Neural progenitor cell (in vitro differentiated cells): ENCODE measurements at regions not wholly inside any gene's neighbourhood (a gene's known extent, or its start where the extent isn't known, plus 50 kb on each side); places are given as distances from the start of the nearest gene placed in this dataset.

Source experiments
- DNase-seq: peaks from one replicate; pipeline ENCODE4 v3.0.0-alpha.2; 2016; ENCODE audit warnings: low spot score
- H2AFZ ChIP-seq: fragments of 200-600 bp; sonication (generic); replicated peaks from 2 replicates; pipeline ENCODE4 v1.6.1; 2016; ENCODE audit warnings: antibody characterized with exemption
- H3F3A ChIP-seq: fragments of 200-600 bp; sonication (generic); 2 replicates; pipeline ENCODE4 v1.6.1; 2016; ENCODE audit warnings: antibody characterized with exemption, low read depth
- H3K27ac ChIP-seq: fragments of 200-600 bp; sonication (generic); 2 replicates; pipeline ENCODE4 v1.5.1; 2016; ENCODE audit warnings: mild to moderate bottlenecking
- H3K27me3 ChIP-seq: fragments of 200-600 bp; sonication (generic); 2 replicates; pipeline ENCODE4 v1.6.1; 2016; ENCODE audit warnings: mild to moderate bottlenecking, moderate library complexity
- H3K36me3 ChIP-seq: fragments of 200-600 bp; sonication (generic); 2 replicates; pipeline ENCODE4 v1.5.1; 2016
- H3K4me1 ChIP-seq: fragments of 200-600 bp; sonication (generic); 2 replicates; pipeline ENCODE4 v1.6.1; 2016; ENCODE audit warnings: mixed run types
- H3K4me2 ChIP-seq: fragments of 200-600 bp; sonication (generic); 2 replicates; pipeline ENCODE4 v1.6.1; 2016
- H3K4me3 ChIP-seq: fragments of 200-600 bp; sonication (generic); 2 replicates; pipeline ENCODE4 v1.5.1; 2016
- H3K79me2 ChIP-seq: fragments of 200-600 bp; sonication (generic); 2 replicates; pipeline ENCODE4 v1.6.1; 2016; ENCODE audit warnings: low read depth
- H3K9ac ChIP-seq: fragments of 200-600 bp; sonication (generic); 2 replicates; pipeline ENCODE4 v1.6.1; 2016
- H3K9me3 ChIP-seq: fragments of 200-600 bp; sonication (generic); 2 replicates; pipeline ENCODE4 v1.5.1; 2016; ENCODE audit warnings: low read depth
- H4K20me1 ChIP-seq: fragments of 200-600 bp; sonication (generic); 2 replicates; pipeline ENCODE4 v1.6.1; 2016; ENCODE audit warnings: low read depth
- H3K27ac Mint-ChIP-seq: 3 replicates; pipeline ENCODE4 v1.8.0; 2021; ENCODE audit warnings: mixed read lengths
- H3K27me3 Mint-ChIP-seq: 2 replicates; pipeline ENCODE4 v1.8.0; 2022; ENCODE audit warnings: low read depth, mild to moderate bottlenecking, inconsistent platforms, moderate library complexity, mixed read lengths; ENCODE audit not compliant: insufficient read depth
- H3K36me3 Mint-ChIP-seq: 3 replicates; pipeline ENCODE4 v1.8.0; 2021; ENCODE audit warnings: mixed read lengths
- H3K4me1 Mint-ChIP-seq: 3 replicates; pipeline ENCODE4 v1.8.0; 2021; ENCODE audit warnings: mixed read lengths
- H3K4me3 Mint-ChIP-seq: 3 replicates; pipeline ENCODE4 v1.8.0; 2021; ENCODE audit warnings: mild to moderate bottlenecking, moderate library complexity, mixed read lengths
- H3K9me3 Mint-ChIP-seq: 3 replicates; pipeline ENCODE4 v1.8.0; 2020; ENCODE audit warnings: mixed read lengths
- EZH2 ChIP-seq: fragments of 200-600 bp; sonication (generic); IDR thresholded peaks from 2 replicates; pipeline ENCODE4 v1.6.1; 2017; ENCODE audit warnings: antibody characterized with exemption, mild to moderate bottlenecking, moderate library complexity
- EZH2phosphoT487 ChIP-seq: fragments of 200-600 bp; sonication (generic); IDR thresholded peaks from 2 replicates; pipeline ENCODE4 v1.6.1; 2017; ENCODE audit warnings: antibody characterized with exemption
- TF ChIP-seq, protein P1 (sequence below): fragments of 200-600 bp; sonication (generic); IDR thresholded peaks from 2 replicates; pipeline ENCODE4 v1.5.1; 2017; ENCODE audit warnings: antibody characterized with exemption, mild to moderate bottlenecking

- no peaks in the 10 kb centered on the region for H3K27me3 ChIP-seq
- no peak overlapping the region for H3K4me2 ChIP-seq
- no peaks in the 10 kb centered on the region for H3K27me3 Mint-ChIP-seq
- H4K20me1 ChIP-seq, result no peaks in the 10 kb centered on the region
- H2AFZ ChIP-seq, result no peak overlapping the region
- no peak overlapping the region for H3K27ac ChIP-seq
- H3K9me3 Mint-ChIP-seq, result peaks cover 2% of the 10 kb centered on the region
- no peaks in the 10 kb centered on the region for H3K9me3 ChIP-seq
- no peaks in the 10 kb centered on the region for H3K36me3 ChIP-seq
- TF ChIP-seq EZH2phosphoT487, result no peak
- TF ChIP-seq, protein P1, sequence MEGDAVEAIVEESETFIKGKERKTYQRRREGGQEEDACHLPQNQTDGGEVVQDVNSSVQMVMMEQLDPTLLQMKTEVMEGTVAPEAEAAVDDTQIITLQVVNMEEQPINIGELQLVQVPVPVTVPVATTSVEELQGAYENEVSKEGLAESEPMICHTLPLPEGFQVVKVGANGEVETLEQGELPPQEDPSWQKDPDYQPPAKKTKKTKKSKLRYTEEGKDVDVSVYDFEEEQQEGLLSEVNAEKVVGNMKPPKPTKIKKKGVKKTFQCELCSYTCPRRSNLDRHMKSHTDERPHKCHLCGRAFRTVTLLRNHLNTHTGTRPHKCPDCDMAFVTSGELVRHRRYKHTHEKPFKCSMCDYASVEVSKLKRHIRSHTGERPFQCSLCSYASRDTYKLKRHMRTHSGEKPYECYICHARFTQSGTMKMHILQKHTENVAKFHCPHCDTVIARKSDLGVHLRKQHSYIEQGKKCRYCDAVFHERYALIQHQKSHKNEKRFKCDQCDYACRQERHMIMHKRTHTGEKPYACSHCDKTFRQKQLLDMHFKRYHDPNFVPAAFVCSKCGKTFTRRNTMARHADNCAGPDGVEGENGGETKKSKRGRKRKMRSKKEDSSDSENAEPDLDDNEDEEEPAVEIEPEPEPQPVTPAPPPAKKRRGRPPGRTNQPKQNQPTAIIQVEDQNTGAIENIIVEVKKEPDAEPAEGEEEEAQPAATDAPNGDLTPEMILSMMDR, result peak; percentile 69
- no peak for TF ChIP-seq EZH2
- H3K4me3 ChIP-seq, result no peak overlapping the region
- H3K4me3 Mint-ChIP-seq, result no peak overlapping the region
- H3K79me2 ChIP-seq, result no peaks in the 10 kb centered on the region
- no peak overlapping the region for H3K27ac Mint-ChIP-seq
- peaks cover 12% of the 10 kb centered on the region for H3K4me1 ChIP-seq
- peaks cover 11% of the 10 kb centered on the region for H3K4me1 Mint-ChIP-seq
- H3F3A ChIP-seq, result peaks cover 7% of the 10 kb centered on the region
- H3K9ac ChIP-seq, result no peak overlapping the region
- no peaks in the 10 kb centered on the region for H3K36me3 Mint-ChIP-seq
- peak; percentile 71 for DNase-seq
These were observed 89.2 kb upstream of the TMEM260 start for GRCh38 chr14:56490379-56490778.

- Histone ChIP-seq H3K9me3 (no peaks in the 10 kb centered on the region), H3K4me1 (peaks cover 12% of the 10 kb centered on the region), H3K36me3 (no peaks in the 10 kb centered on the region), H2AFZ (no peak overlapping the region), H3K79me2 (no peaks in the 10 kb centered on the region), H3K4me3 (no peak overlapping the region), H3F3A (peaks cover 7% of the 10 kb centered on the region), H3K27ac (no peak overlapping the region), H3K4me2 (peak overlapping the region; percentile 39), H4K20me1 (no peaks in the 10 kb centered on the region), H3K9ac (no peak overlapping the region), H3K27me3 (no peaks in the 10 kb centered on the region)
- peak overlapping the region; percentile 37 for H3K4me3 Mint-ChIP-seq
- no peaks in the 10 kb centered on the region for H3K27me3 Mint-ChIP-seq
- peak; percentile 91 for DNase-seq
- H3K9me3 Mint-ChIP-seq, result peaks cover 2% of the 10 kb centered on the region
- no peaks in the 10 kb centered on the region for H3K36me3 Mint-ChIP-seq
- no peak for TF ChIP-seq EZH2phosphoT487
- TF ChIP-seq EZH2, result no peak
- TF ChIP-seq, protein P1, result peak; percentile 79
- H3K27ac Mint-ChIP-seq, result peak overlapping the region; percentile 38
- peaks cover 11% of the 10 kb centered on the region for H3K4me1 Mint-ChIP-seq
These were observed 88.0 kb upstream of the TMEM260 start for GRCh38 chr14:56491299-56492285.

- H3K27me3 Mint-ChIP-seq, result peaks cover 2% of the 10 kb centered on the region
- Histone ChIP-seq H2AFZ (no peak overlapping the region), H3F3A (peaks cover 7% of the 10 kb centered on the region), H3K4me1 (peaks cover 12% of the 10 kb centered on the region), H3K4me3 (no peak overlapping the region), H4K20me1 (no peaks in the 10 kb centered on the region), H3K27ac (no peak overlapping the region), H3K27me3 (no peaks in the 10 kb centered on the region), H3K4me2 (no peak overlapping the region), H3K9ac (no peak overlapping the region), H3K36me3 (peaks cover 6% of the 10 kb centered on the region), H3K79me2 (no peaks in the 10 kb centered on the region), H3K9me3 (no peaks in the 10 kb centered on the region)
- TF ChIP-seq, protein P1, result no peak
- TF ChIP-seq EZH2 (no peak), EZH2phosphoT487 (no peak)
- H3K36me3 Mint-ChIP-seq, result no peaks in the 10 kb centered on the region
- H3K9me3 Mint-ChIP-seq, result peaks cover 2% of the 10 kb centered on the region
- H3K27ac Mint-ChIP-seq, result no peak overlapping the region
- H3K4me3 Mint-ChIP-seq, result no peak overlapping the region
- H3K4me1 Mint-ChIP-seq, result peaks cover 11% of the 10 kb centered on the region
- no peak for DNase-seq
These were observed 85.4 kb upstream of the TMEM260 start for GRCh38 chr14:56494167-56494566.
